ENCODE measurements at regions not wholly inside any gene's neighbourhood (a gene's known extent, or its start where the extent isn't known, plus 50 kb on each side); places are given as distances from the start of the nearest gene placed in this dataset.

DNA sequence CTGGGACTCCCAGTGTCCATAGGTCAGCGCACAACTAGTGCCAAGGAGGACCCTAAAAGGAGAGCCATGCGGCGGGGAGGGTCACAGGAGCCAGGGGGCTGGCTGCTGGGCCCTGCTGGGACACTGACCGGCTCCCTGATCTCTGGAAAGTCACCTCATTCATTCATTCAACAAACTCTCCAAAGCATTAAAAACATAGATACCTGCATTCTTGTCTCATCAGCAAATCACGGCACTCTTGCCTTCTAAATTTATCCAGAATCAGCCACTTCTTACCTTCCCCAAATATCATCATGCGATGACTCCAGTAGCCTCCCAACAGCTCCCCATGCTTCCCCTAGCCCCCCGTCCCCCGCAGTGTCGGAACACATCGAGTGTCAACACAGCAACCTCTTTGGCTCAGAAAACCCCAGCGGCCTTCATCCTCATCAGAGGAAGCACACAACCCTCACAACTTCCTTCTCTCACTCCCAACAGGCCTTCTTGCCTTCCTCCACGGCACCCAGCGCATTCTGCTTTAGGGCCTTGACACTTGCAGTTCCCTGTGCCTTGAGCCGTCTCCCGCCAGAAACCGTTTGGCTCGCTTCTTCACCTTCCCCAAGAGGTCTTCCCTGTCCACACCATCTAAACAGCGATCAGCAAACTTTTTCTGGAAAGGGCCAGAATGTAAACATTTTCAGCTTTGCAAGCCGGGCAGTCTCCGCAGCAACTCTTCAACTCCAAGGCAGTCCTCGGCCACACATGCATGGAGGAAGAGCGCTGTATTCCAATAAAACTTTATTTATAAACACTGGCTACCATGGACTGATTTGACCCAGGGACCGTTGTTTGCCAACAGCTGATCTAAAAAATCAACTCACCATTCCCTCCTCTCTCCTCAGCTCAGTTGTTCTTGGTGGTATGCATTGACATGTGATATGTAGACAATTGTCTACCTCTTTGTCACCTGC is 119.5 kb upstream of the TNRC6C start:
- TF ChIP-seq POLR2AphosphoS5 (IDR thresholded peaks at IDR 0.05) (no peak), POLR2A (IDR thresholded peaks at IDR 0.05) (no peak), EP300 (IDR thresholded peaks at IDR 0.05; ENCODE audit: low read depth) (no peak)
- TF ChIP-seq, protein P1, sequence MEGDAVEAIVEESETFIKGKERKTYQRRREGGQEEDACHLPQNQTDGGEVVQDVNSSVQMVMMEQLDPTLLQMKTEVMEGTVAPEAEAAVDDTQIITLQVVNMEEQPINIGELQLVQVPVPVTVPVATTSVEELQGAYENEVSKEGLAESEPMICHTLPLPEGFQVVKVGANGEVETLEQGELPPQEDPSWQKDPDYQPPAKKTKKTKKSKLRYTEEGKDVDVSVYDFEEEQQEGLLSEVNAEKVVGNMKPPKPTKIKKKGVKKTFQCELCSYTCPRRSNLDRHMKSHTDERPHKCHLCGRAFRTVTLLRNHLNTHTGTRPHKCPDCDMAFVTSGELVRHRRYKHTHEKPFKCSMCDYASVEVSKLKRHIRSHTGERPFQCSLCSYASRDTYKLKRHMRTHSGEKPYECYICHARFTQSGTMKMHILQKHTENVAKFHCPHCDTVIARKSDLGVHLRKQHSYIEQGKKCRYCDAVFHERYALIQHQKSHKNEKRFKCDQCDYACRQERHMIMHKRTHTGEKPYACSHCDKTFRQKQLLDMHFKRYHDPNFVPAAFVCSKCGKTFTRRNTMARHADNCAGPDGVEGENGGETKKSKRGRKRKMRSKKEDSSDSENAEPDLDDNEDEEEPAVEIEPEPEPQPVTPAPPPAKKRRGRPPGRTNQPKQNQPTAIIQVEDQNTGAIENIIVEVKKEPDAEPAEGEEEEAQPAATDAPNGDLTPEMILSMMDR (IDR thresholded peaks at IDR 0.05), result no peak

All from transverse colon (tissue), 4 donors.